ENCODE measurements at regions not wholly inside any gene's neighbourhood (a gene's known extent, or its start where the extent isn't known, plus 50 kb on each side); places are given as distances from the start of the nearest gene placed in this dataset.
"Not testable (repeated sequence)": the region's sequence is repeated elsewhere in the genome, so short reads cannot be mapped to it uniquely, and the experiment has no call there.

- WGBS (ENCODE audit: low lambda C conversion rate), result 81% methylated on average over 11 of the region's 21 CpGs
- H3K36me3 ChIP-seq (replicated peaks in 1 of 2; ENCODE audit: control insufficient read depth in 1 of 2, insufficient read depth in 2 of 2, low read length in 2 of 2); H4K20me1 ChIP-seq (ENCODE audit: insufficient read depth, low read length); FAIRE-seq; BruUV-seq (replicated peaks); ATAC-seq; in situ Hi-C loops (cut with HindIII; ENCODE audit: extremely low pct_ligation_motif_present, low pct_unique_long_range_greater_than_20kb); POLR2A ChIA-PET; H3K27me3 ChIP-seq (ENCODE audit: control insufficient read depth in 1 of 2, insufficient read depth in 2 of 2, low read length in 2 of 2); H3K4me3 ChIP-seq (replicated peaks in 1 of 3; ENCODE audit: insufficient read depth in 1 of 3, low read depth in 2 of 3, low read length in 3 of 3); CTCF ChIA-PET (ENCODE audit: low intra/inter-chr PET ratio, low total read pairs); H3K4me2 ChIP-seq (ENCODE audit: low read depth, low read length); H2AFZ ChIP-seq (ENCODE audit: low read length); H3K79me2 ChIP-seq (ENCODE audit: insufficient read depth, low read length); H3K9ac ChIP-seq (ENCODE audit: insufficient read depth, low read depth, low read length); H3K4me1 ChIP-seq (ENCODE audit: insufficient read depth, low read length); intact Hi-C loops (cut with micrococcal nuclease; ENCODE audit: unreplicated experiment); DNase-seq (ENCODE audit: low spot score); H3K27ac ChIP-seq (ENCODE audit: extremely low read length, insufficient read depth, low read length): not testable (repeated sequence)
- H3K9me3 ChIP-seq (ENCODE audit: low read length), result peaks cover 25% of the 10 kb centered on the region
Measured at GRCh38 chr13:58504202-58504700, 872.7 kb downstream of the PCDH17 start.

- FAIRE-seq; BruUV-seq (replicated peaks); POLR2A ChIA-PET: not testable (repeated sequence)
Measured at GRCh38 chr13:58505262-58505920, 873.8 kb downstream of the PCDH17 start.

GRCh38 chr13:58528351-58528750 is 896.8 kb downstream of the PCDH17 start:
- H3K4me2 ChIP-seq (ENCODE audit: low read depth, low read length), result no peak overlapping the region
- H3K36me3 ChIP-seq (replicated peaks in 1 of 2; ENCODE audit: control insufficient read depth in 1 of 2, insufficient read depth in 2 of 2, low read length in 2 of 2), result no peaks in the 10 kb centered on the region
- in situ Hi-C loops (cut with HindIII; ENCODE audit: extremely low pct_ligation_motif_present, low pct_unique_long_range_greater_than_20kb), result no loop called here
- ATAC-seq (no peak), DNase-seq (ENCODE audit: low spot score) (no peak), FAIRE-seq (no peak)
- H3K27ac ChIP-seq (ENCODE audit: extremely low read length, insufficient read depth, low read length), result no peak overlapping the region
- intact Hi-C loops (cut with micrococcal nuclease; ENCODE audit: unreplicated experiment), result no loop called here
- no peak overlapping the region for H2AFZ ChIP-seq (ENCODE audit: low read length)
- WGBS (ENCODE audit: low lambda C conversion rate), result 71% methylated on average over 14 of the region's 14 CpGs
- POLR2A ChIA-PET, result no interaction called here
- H4K20me1 ChIP-seq (ENCODE audit: insufficient read depth, low read length), result no peaks in the 10 kb centered on the region
- H3K4me3 ChIP-seq (replicated peaks in 1 of 3; ENCODE audit: insufficient read depth in 1 of 3, low read depth in 2 of 3, low read length in 3 of 3), result no peak overlapping the region
- H3K4me1 ChIP-seq (ENCODE audit: insufficient read depth, low read length), result no peaks in the 10 kb centered on the region; the same call in 1 of the 2 replicates
- H3K79me2 ChIP-seq (ENCODE audit: insufficient read depth, low read length), result no peaks in the 10 kb centered on the region
- H3K9me3 ChIP-seq (ENCODE audit: low read length), result peaks cover 13% of the 10 kb centered on the region; the same call in 1 of the 2 replicates
- no TSS peak for BruUV-seq (replicated peaks)
- H3K9ac ChIP-seq (ENCODE audit: insufficient read depth, low read depth, low read length), result no peak overlapping the region
- CTCF ChIA-PET (ENCODE audit: low intra/inter-chr PET ratio, low total read pairs), result no interaction called here
- no peaks in the 10 kb centered on the region for H3K27me3 ChIP-seq (ENCODE audit: control insufficient read depth in 1 of 2, insufficient read depth in 2 of 2, low read length in 2 of 2)
- TF ChIP-seq SOX13 (IDR thresholded peaks at IDR 0.05) (no peak), SOX13 (CRISPR knock-in tag; conservative IDR thresholded peaks at IDR 0.05 in 1 of 2, IDR thresholded peaks at IDR 0.05 in 1 of 2) (no peak), HNRNPUL1 (IDR thresholded peaks at IDR 0.05; ENCODE audit: low read depth, low read length) (no peak), ZBTB3 (CRISPR knock-in tag; IDR thresholded peaks at IDR 0.05; ENCODE audit: borderline replicate concordance, low read depth) (no peak), IRF2 (CRISPR knock-in tag; IDR thresholded peaks at IDR 0.05) (no peak), NKX3-1 (CRISPR knock-in tag; IDR thresholded peaks at IDR 0.05) (no peak), ZFP41 (CRISPR knock-in tag; IDR thresholded peaks at IDR 0.05; ENCODE audit: borderline replicate concordance) (no peak), KLF9 (CRISPR knock-in tag; IDR thresholded peaks at IDR 0.05; ENCODE audit: low read depth) (no peak), ZNF329 (CRISPR knock-in tag; IDR thresholded peaks at IDR 0.05; ENCODE audit: low read depth) (no peak), ZNF75D (CRISPR knock-in tag; IDR thresholded peaks at IDR 0.05; ENCODE audit: borderline replicate concordance) (no peak)
- TF ChIP-seq, protein P1, sequence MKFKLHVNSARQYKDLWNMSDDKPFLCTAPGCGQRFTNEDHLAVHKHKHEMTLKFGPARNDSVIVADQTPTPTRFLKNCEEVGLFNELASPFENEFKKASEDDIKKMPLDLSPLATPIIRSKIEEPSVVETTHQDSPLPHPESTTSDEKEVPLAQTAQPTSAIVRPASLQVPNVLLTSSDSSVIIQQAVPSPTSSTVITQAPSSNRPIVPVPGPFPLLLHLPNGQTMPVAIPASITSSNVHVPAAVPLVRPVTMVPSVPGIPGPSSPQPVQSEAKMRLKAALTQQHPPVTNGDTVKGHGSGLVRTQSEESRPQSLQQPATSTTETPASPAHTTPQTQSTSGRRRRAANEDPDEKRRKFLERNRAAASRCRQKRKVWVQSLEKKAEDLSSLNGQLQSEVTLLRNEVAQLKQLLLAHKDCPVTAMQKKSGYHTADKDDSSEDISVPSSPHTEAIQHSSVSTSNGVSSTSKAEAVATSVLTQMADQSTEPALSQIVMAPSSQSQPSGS (CRISPR knock-in tag; IDR thresholded peaks at IDR 0.05), result no peak

More at GRCh38 chr13:58505262-58505920, 873.8 kb downstream of the PCDH17 start:
- H3K36me3 ChIP-seq (replicated peaks in 1 of 2; ENCODE audit: control insufficient read depth in 1 of 2, insufficient read depth in 2 of 2, low read length in 2 of 2); H2AFZ ChIP-seq (ENCODE audit: low read length); H3K27ac ChIP-seq (ENCODE audit: extremely low read length, insufficient read depth, low read length); H3K4me1 ChIP-seq (ENCODE audit: insufficient read depth, low read length); H3K9ac ChIP-seq (ENCODE audit: insufficient read depth, low read depth, low read length); ATAC-seq; H3K4me3 ChIP-seq (replicated peaks in 1 of 3; ENCODE audit: insufficient read depth in 1 of 3, low read depth in 2 of 3, low read length in 3 of 3); intact Hi-C loops (cut with micrococcal nuclease; ENCODE audit: unreplicated experiment); H3K4me2 ChIP-seq (ENCODE audit: low read depth, low read length); CTCF ChIA-PET (ENCODE audit: low intra/inter-chr PET ratio, low total read pairs); H3K27me3 ChIP-seq (ENCODE audit: control insufficient read depth in 1 of 2, insufficient read depth in 2 of 2, low read length in 2 of 2); H3K79me2 ChIP-seq (ENCODE audit: insufficient read depth, low read length); DNase-seq (ENCODE audit: low spot score); H4K20me1 ChIP-seq (ENCODE audit: insufficient read depth, low read length); in situ Hi-C loops (cut with HindIII; ENCODE audit: extremely low pct_ligation_motif_present, low pct_unique_long_range_greater_than_20kb): not testable (repeated sequence)
- 30% methylated on average over 2 of the region's 22 CpGs for WGBS (ENCODE audit: low lambda C conversion rate)
- H3K9me3 ChIP-seq (ENCODE audit: low read length), result peaks cover 37% of the 10 kb centered on the region

All from HepG2 (cell line).